ENCODE measurements at regions not wholly inside any gene's neighbourhood (a gene's known extent, or its start where the extent isn't known, plus 50 kb on each side); places are given as distances from the start of the nearest gene placed in this dataset.
A peak's percentile ranks its signal among the peaks of the same experiment; 100 is the strongest.

GRCh38 chr17:28247671-28248555 is 71.1 kb upstream of the TMEM97 start:
- Histone ChIP-seq H3K27ac (ENCODE audit: low read depth in 1 of 2, low read length in 2 of 2) (no peak overlapping the region), H3K27me3 (ENCODE audit: control insufficient read depth in 1 of 2, insufficient read depth in 2 of 2, low read length in 1 of 2) (no peaks in the 10 kb centered on the region), H3K4me3 (ENCODE audit: low read length in 2 of 2) (no peak overlapping the region), H3K9me3 (ENCODE audit: control insufficient read depth, low read length) (no peaks in the 10 kb centered on the region), H3K36me3 (ENCODE audit: control insufficient read depth in 1 of 2, insufficient read depth in 2 of 2, low read length in 1 of 2) (no peaks in the 10 kb centered on the region), H3K4me1 (ENCODE audit: control insufficient read depth in 1 of 2, insufficient read depth in 2 of 2, low read length in 2 of 2) (no peaks in the 10 kb centered on the region)
- WGBS, 2 donors = 56 to 63% methylated on average over 15 of the region's 15 CpGs
- DNase-seq (peak in 1 of 2 donors; percentile 33), ATAC-seq (ENCODE audit: low FRiP score) (peak; percentile 13)
- intact Hi-C loops (cut with DNase I) = no loop called here

- Histone ChIP-seq H3K27ac (ENCODE audit: low read depth in 1 of 2, low read length in 2 of 2) (no peak overlapping the region), H3K4me1 (ENCODE audit: control insufficient read depth in 1 of 2, insufficient read depth in 2 of 2, low read length in 2 of 2) (no peaks in the 10 kb centered on the region), H3K4me3 (ENCODE audit: low read length in 2 of 2) (no peak overlapping the region), H3K27me3 (ENCODE audit: control insufficient read depth in 1 of 2, insufficient read depth in 2 of 2, low read length in 1 of 2) (no peaks in the 10 kb centered on the region), H3K36me3 (ENCODE audit: control insufficient read depth in 1 of 2, insufficient read depth in 2 of 2, low read length in 1 of 2) (no peaks in the 10 kb centered on the region), H3K9me3 (ENCODE audit: control insufficient read depth, low read length) (no peaks in the 10 kb centered on the region)
- 80 to 82% methylated on average over 5 of the region's 5 CpGs for WGBS, 2 donors
- intact Hi-C loops (cut with DNase I) = loop anchor here in 1 of 2 donors (10.0 kb wide), 1 partner anchor 445 kb away; the partner anchor contains the start of gene NOS2
- DNase-seq (no peak), ATAC-seq (ENCODE audit: low FRiP score) (no peak)
These were observed 69.3 kb upstream of the TMEM97 start for GRCh38 chr17:28249706-28250105.

- no peaks in the 10 kb centered on the region for H3K4me1 ChIP-seq (ENCODE audit: control insufficient read depth in 1 of 2, insufficient read depth in 2 of 2, low read length in 2 of 2)
- H3K36me3 ChIP-seq (ENCODE audit: control insufficient read depth in 1 of 2, insufficient read depth in 2 of 2, low read length in 1 of 2) = no peaks in the 10 kb centered on the region
- no peaks in the 10 kb centered on the region for H3K9me3 ChIP-seq (ENCODE audit: control insufficient read depth, low read length)
- H3K4me3 ChIP-seq (ENCODE audit: low read length in 2 of 2) = no peak overlapping the region
- intact Hi-C loops (cut with DNase I) = loop anchor here in 1 of 2 donors (10.0 kb wide), 1 partner anchor 448 kb away; the partner anchor contains the start of gene NOS2
- WGBS, 2 donors = 83 to 84% methylated on average over 7 of the region's 7 CpGs
- H3K27me3 ChIP-seq (ENCODE audit: control insufficient read depth in 1 of 2, insufficient read depth in 2 of 2, low read length in 1 of 2) = no peaks in the 10 kb centered on the region
- H3K27ac ChIP-seq (ENCODE audit: low read depth in 1 of 2, low read length in 2 of 2) = no peak overlapping the region
- DNase-seq (no peak), ATAC-seq (ENCODE audit: low FRiP score) (no peak)
These were observed 66.6 kb upstream of the TMEM97 start for GRCh38 chr17:28252436-28252835.

GRCh38 chr17:28253663-28254062 is 65.3 kb upstream of the TMEM97 start:
- H3K4me1 ChIP-seq (ENCODE audit: control insufficient read depth in 1 of 2, insufficient read depth in 2 of 2, low read length in 2 of 2) = no peaks in the 10 kb centered on the region
- no peaks in the 10 kb centered on the region for H3K36me3 ChIP-seq (ENCODE audit: control insufficient read depth in 1 of 2, insufficient read depth in 2 of 2, low read length in 1 of 2)
- WGBS, 2 donors = 85 to 86% methylated on average over 6 of the region's 6 CpGs
- H3K4me3 ChIP-seq (ENCODE audit: low read length in 2 of 2) = no peak overlapping the region
- intact Hi-C loops (cut with DNase I) = loop anchor here in 1 of 2 donors (10.0 kb wide), 1 partner anchor 449 kb away; the partner anchor contains the start of gene NOS2
- H3K27ac ChIP-seq (ENCODE audit: low read depth in 1 of 2, low read length in 2 of 2) = no peak overlapping the region
- H3K9me3 ChIP-seq (ENCODE audit: control insufficient read depth, low read length) = no peaks in the 10 kb centered on the region
- H3K27me3 ChIP-seq (ENCODE audit: control insufficient read depth in 1 of 2, insufficient read depth in 2 of 2, low read length in 1 of 2) = no peaks in the 10 kb centered on the region
- DNase-seq = no peak
- no peak for ATAC-seq (ENCODE audit: low FRiP score)

- H3K36me3 ChIP-seq (ENCODE audit: control insufficient read depth in 1 of 2, insufficient read depth in 2 of 2, low read length in 1 of 2) = no peaks in the 10 kb centered on the region
- ATAC-seq (ENCODE audit: low FRiP score) (no peak), DNase-seq (no peak)
- no peak overlapping the region for H3K4me3 ChIP-seq (ENCODE audit: low read length in 2 of 2)
- no peak overlapping the region for H3K27ac ChIP-seq (ENCODE audit: low read depth in 1 of 2, low read length in 2 of 2)
- WGBS, 2 donors = 61 to 64% methylated on average over 4 of the region's 4 CpGs
- H3K9me3 ChIP-seq (ENCODE audit: control insufficient read depth, low read length) = no peaks in the 10 kb centered on the region
- intact Hi-C loops (cut with DNase I) = loop anchor here in 1 of 2 donors (10.0 kb wide), 1 partner anchor 451 kb away; the partner anchor contains the start of gene NOS2
- H3K27me3 ChIP-seq (ENCODE audit: control insufficient read depth in 1 of 2, insufficient read depth in 2 of 2, low read length in 1 of 2) = no peaks in the 10 kb centered on the region
- no peaks in the 10 kb centered on the region for H3K4me1 ChIP-seq (ENCODE audit: control insufficient read depth in 1 of 2, insufficient read depth in 2 of 2, low read length in 2 of 2)
These were observed 63.4 kb upstream of the TMEM97 start for GRCh38 chr17:28255616-28256015.

- no peak for DNase-seq
- no peaks in the 10 kb centered on the region for H3K4me1 ChIP-seq (ENCODE audit: control insufficient read depth in 1 of 2, insufficient read depth in 2 of 2, low read length in 2 of 2)
- H3K27me3 ChIP-seq (ENCODE audit: control insufficient read depth in 1 of 2, insufficient read depth in 2 of 2, low read length in 1 of 2) = no peaks in the 10 kb centered on the region
- no peak overlapping the region for H3K4me3 ChIP-seq (ENCODE audit: low read length in 2 of 2)
- peaks cover 2% of the 10 kb centered on the region for H3K9me3 ChIP-seq (ENCODE audit: control insufficient read depth, low read length)
- WGBS, 2 donors = 80 to 87% methylated on average over 14 of the region's 14 CpGs
- no peak for ATAC-seq (ENCODE audit: low FRiP score)
- H3K36me3 ChIP-seq (ENCODE audit: control insufficient read depth in 1 of 2, insufficient read depth in 2 of 2, low read length in 1 of 2) = no peaks in the 10 kb centered on the region
- intact Hi-C loops (cut with DNase I) = loop anchor here in 1 of 2 donors (10.0 kb wide), 1 partner anchor 452 kb away; the partner anchor contains the start of gene NOS2
- H3K27ac ChIP-seq (ENCODE audit: low read depth in 1 of 2, low read length in 2 of 2) = no peak overlapping the region
These were observed 62.6 kb upstream of the TMEM97 start for GRCh38 chr17:28256370-28256769.

- no peaks in the 10 kb centered on the region for H3K36me3 ChIP-seq (ENCODE audit: control insufficient read depth in 1 of 2, insufficient read depth in 2 of 2, low read length in 1 of 2)
- peaks cover 2% of the 10 kb centered on the region for H3K9me3 ChIP-seq (ENCODE audit: control insufficient read depth, low read length)
- H3K27ac ChIP-seq (ENCODE audit: low read depth in 1 of 2, low read length in 2 of 2) = no peak overlapping the region
- H3K27me3 ChIP-seq (ENCODE audit: control insufficient read depth in 1 of 2, insufficient read depth in 2 of 2, low read length in 1 of 2) = no peaks in the 10 kb centered on the region
- ATAC-seq (ENCODE audit: low FRiP score) (no peak), DNase-seq (no peak)
- H3K4me1 ChIP-seq (ENCODE audit: control insufficient read depth in 1 of 2, insufficient read depth in 2 of 2, low read length in 2 of 2) = no peaks in the 10 kb centered on the region
- H3K4me3 ChIP-seq (ENCODE audit: low read length in 2 of 2) = no peak overlapping the region
- WGBS, 2 donors = 65 to 74% methylated on average over 7 of the region's 7 CpGs
- intact Hi-C loops (cut with DNase I) = loop anchor here in 1 of 2 donors (10.0 kb wide), 1 partner anchor 452 kb away; the partner anchor contains the start of gene NOS2
These were observed 62.1 kb upstream of the TMEM97 start for GRCh38 chr17:28256881-28257280.

GRCh38 chr17:28258347-28258887 is 60.6 kb upstream of the TMEM97 start:
- 72 to 79% methylated on average over 5 of the region's 5 CpGs for WGBS, 2 donors
- intact Hi-C loops (cut with DNase I) = loop anchor here in 1 of 2 donors (10.0 kb wide), 1 partner anchor 454 kb away; the partner anchor contains the start of gene NOS2
- no peak overlapping the region for H3K4me3 ChIP-seq (ENCODE audit: low read length in 2 of 2)
- no peaks in the 10 kb centered on the region for H3K4me1 ChIP-seq (ENCODE audit: control insufficient read depth in 1 of 2, insufficient read depth in 2 of 2, low read length in 2 of 2)
- peak in 1 of 2 donors; percentile 17 for DNase-seq
- H3K9me3 ChIP-seq (ENCODE audit: control insufficient read depth, low read length) = peaks cover 2% of the 10 kb centered on the region
- no peak for ATAC-seq (ENCODE audit: low FRiP score)
- H3K36me3 ChIP-seq (ENCODE audit: control insufficient read depth in 1 of 2, insufficient read depth in 2 of 2, low read length in 1 of 2) = no peaks in the 10 kb centered on the region
- no peaks in the 10 kb centered on the region for H3K27me3 ChIP-seq (ENCODE audit: control insufficient read depth in 1 of 2, insufficient read depth in 2 of 2, low read length in 1 of 2)
- no peak overlapping the region for H3K27ac ChIP-seq (ENCODE audit: low read depth in 1 of 2, low read length in 2 of 2)
